KMS-11 (cell line): ENCODE measurements at regions not wholly inside any gene's neighbourhood (a gene's known extent, or its start where the extent isn't known, plus 50 kb on each side); places are given as distances from the start of the nearest gene placed in this dataset.

Experiments used
- H2AFZ ChIP-seq: fragments of 200-600 bp; sonication (generic); 2 replicates; pipeline ENCODE4 v1.6.1; 2016; ENCODE audit warnings: antibody characterized with exemption, mixed run types, low read depth
- H3K27ac ChIP-seq: fragments of 200-600 bp; sonication (generic); 2 replicates; pipeline ENCODE4 v1.6.1; 2016; ENCODE audit warnings: mild to moderate bottlenecking, mixed run types
- H3K27me3 ChIP-seq: fragments of 200-600 bp; sonication (generic); 2 replicates; pipeline ENCODE4 v1.6.1; 2017; ENCODE audit warnings: mild to moderate bottlenecking, low read depth, mixed run types, moderate library complexity; ENCODE audit not compliant: insufficient read depth
- H3K36me3 ChIP-seq: fragments of 200-600 bp; sonication (generic); 2 replicates; pipeline ENCODE4 v1.6.1; 2017; ENCODE audit warnings: mild to moderate bottlenecking, mixed run types; ENCODE audit not compliant: insufficient read depth
- H3K4me1 ChIP-seq: fragments of 200-600 bp; sonication (generic); 2 replicates; pipeline ENCODE4 v1.6.1; 2016; ENCODE audit warnings: mild to moderate bottlenecking, low read depth, mixed run types; ENCODE audit not compliant: poor library complexity, severe bottlenecking
- H3K4me2 ChIP-seq: fragments of 200-600 bp; sonication (generic); 2 replicates; pipeline ENCODE4 v1.7.0; 2016; ENCODE audit warnings: mild to moderate bottlenecking, mixed run types
- H3K4me3 ChIP-seq: fragments of 200-600 bp; sonication (generic); IDR thresholded peaks from 2 replicates; pipeline ENCODE4 v1.6.1; 2017; ENCODE audit warnings: low read depth, low read length, mixed read lengths; ENCODE audit not compliant: insufficient read depth
- H3K79me2 ChIP-seq: fragments of 200-600 bp; sonication (generic); 2 replicates; pipeline ENCODE4 v1.6.1; 2016; ENCODE audit warnings: low read depth, mixed run types; ENCODE audit not compliant: insufficient read depth
- H3K9ac ChIP-seq: fragments of 200-600 bp; sonication (generic); 2 replicates; pipeline ENCODE4 v1.6.1; 2016; ENCODE audit warnings: mild to moderate bottlenecking, mixed run types
- H4K20me1 ChIP-seq: fragments of 200-600 bp; sonication (generic); 2 replicates; pipeline ENCODE4 v1.6.1; 2016; ENCODE audit warnings: mild to moderate bottlenecking, mixed run types; ENCODE audit not compliant: insufficient read depth
- CTCF ChIP-seq: fragments of 200-600 bp; sonication (generic); conservative IDR thresholded peaks from 2 replicates; pipeline ENCODE4 v1.6.1; 2017; ENCODE audit warnings: low read depth, mild to moderate bottlenecking, antibody characterized with exemption, low read length, moderate library complexity, mixed read lengths

- no peak overlapping the region for H2AFZ ChIP-seq
- H3K27me3 ChIP-seq: no peaks in the 10 kb centered on the region
- no peak overlapping the region for H3K9ac ChIP-seq
- no peaks in the 10 kb centered on the region for H3K79me2 ChIP-seq
- H3K4me2 ChIP-seq: no peak overlapping the region
- TF ChIP-seq CTCF: no peak
- H3K36me3 ChIP-seq: no peaks in the 10 kb centered on the region
- no peaks in the 10 kb centered on the region for H4K20me1 ChIP-seq
- no peaks in the 10 kb centered on the region for H3K4me1 ChIP-seq
- H3K27ac ChIP-seq: no peak overlapping the region
- H3K4me3 ChIP-seq: no peak overlapping the region
Observed at GRCh38 chr5:166091931-166092330, 2199.5 kb upstream of the WWC1 start.

GRCh38 chr5:166093312-166093711 lies 2198.1 kb upstream of the WWC1 start:
- Histone ChIP-seq H3K4me1 (no peaks in the 10 kb centered on the region), H2AFZ (no peak overlapping the region), H3K27me3 (no peaks in the 10 kb centered on the region), H3K4me2 (no peak overlapping the region), H3K36me3 (no peaks in the 10 kb centered on the region), H3K27ac (no peak overlapping the region), H4K20me1 (no peaks in the 10 kb centered on the region), H3K4me3 (no peak overlapping the region), H3K9ac (no peak overlapping the region), H3K79me2 (no peaks in the 10 kb centered on the region)
- no peak for TF ChIP-seq CTCF

DNA sequence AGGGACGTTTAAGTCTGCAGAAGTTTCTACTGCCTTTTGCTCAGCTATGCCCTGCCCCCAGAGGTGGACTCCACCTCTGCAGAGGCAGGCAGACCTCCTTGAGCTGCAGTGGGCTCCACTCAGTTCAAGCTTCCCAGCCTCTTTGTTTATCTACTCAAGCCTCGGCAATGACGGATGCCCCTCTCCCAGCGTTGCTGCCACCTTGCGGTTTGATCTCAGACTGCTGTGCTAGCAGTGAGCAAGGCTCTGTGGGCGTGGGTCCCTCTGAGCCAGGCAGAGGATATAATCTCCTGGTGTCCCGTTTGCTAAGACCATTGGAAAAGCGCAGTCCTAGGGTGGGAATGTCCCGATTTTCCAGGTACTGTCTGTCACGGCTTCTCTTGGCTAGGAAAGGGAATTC lies 2188.5 kb upstream of the WWC1 start:
- TF ChIP-seq CTCF: no peak
- Histone ChIP-seq H3K36me3 (no peaks in the 10 kb centered on the region), H3K79me2 (no peaks in the 10 kb centered on the region), H3K27ac (no peak overlapping the region), H3K4me3 (no peak overlapping the region), H4K20me1 (no peaks in the 10 kb centered on the region), H3K27me3 (no peaks in the 10 kb centered on the region), H3K4me1 (peaks cover 4% of the 10 kb centered on the region), H3K9ac (no peak overlapping the region), H3K4me2 (no peak overlapping the region), H2AFZ (no peak overlapping the region)

DNA sequence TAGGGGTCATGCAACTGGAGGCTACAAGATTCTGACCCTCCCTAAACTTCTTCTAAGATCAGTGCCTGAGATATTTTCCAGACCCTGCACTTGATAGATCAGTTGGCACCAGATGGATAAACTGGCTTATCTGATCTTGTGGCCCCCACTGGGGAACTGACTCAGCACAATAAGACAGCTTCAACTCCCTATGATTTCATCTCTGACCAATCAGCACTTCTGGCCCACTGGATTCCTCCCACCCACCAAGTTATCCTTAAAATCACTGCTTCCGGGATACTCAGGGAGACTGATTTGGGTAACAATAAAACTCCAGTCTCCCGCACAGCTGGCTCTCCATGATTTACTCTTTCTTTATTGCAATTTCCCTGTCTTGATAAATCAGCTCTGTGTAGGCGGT lies 2180.4 kb upstream of the WWC1 start:
- Histone ChIP-seq H2AFZ (no peak overlapping the region), H3K4me1 (peaks cover 4% of the 10 kb centered on the region), H3K36me3 (no peaks in the 10 kb centered on the region), H3K27ac (no peak overlapping the region), H3K4me2 (no peak overlapping the region), H4K20me1 (no peaks in the 10 kb centered on the region), H3K4me3 (no peak overlapping the region), H3K27me3 (no peaks in the 10 kb centered on the region), H3K9ac (no peak overlapping the region), H3K79me2 (no peaks in the 10 kb centered on the region)
- no peak for TF ChIP-seq CTCF
